T-helper 1 cell (primary cell): ENCODE measurements at regions not wholly inside any gene's neighbourhood (a gene's known extent, or its start where the extent isn't known, plus 50 kb on each side); places are given as distances from the start of the nearest gene placed in this dataset.

Experiments
- DNase-seq, 5 donors: peaks; one replicate each; pipeline ENCODE4 v3.0.0-alpha.2; 2012 to 2020

DNA sequence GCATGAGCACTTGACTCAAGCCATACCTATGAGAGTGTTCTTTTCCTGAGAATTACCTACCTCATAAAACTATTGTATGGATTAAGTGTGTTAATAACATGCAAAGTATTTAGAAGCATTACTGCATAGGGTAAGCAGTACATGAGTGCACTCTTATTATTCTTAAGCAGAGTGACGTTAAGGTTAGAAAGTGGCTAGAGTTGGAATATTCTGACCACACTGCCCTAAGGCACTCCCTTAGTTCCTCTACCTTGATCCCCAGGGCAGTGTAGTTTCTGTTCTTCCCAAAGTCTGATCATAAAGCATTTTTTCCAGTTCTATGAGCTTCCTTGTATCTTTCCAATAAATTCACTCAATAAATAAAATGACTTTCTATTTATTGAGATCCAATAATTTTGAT, 189.2 kb downstream of the PCSK1 start:
- DNase-seq: no peak

DNA sequence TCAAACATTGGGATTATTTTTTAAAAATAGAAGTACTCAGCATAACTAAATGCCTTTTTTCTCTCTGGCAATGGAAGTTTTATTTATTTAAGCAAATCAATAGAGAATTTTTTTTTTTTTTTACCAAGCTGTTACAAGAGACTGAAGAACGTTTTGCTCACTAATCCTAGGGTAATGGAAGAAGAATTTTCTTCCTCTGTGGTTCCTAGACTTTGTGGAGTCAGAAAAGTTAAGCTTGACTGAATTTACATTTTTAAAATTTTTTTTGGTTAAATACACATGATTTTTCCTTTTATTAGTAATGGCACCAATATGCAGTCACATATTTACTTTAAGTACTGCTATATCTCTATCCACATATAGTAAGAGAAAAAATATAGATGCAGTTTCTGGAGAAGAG, 189.8 kb downstream of the PCSK1 start:
- DNase-seq: no peak

DNA sequence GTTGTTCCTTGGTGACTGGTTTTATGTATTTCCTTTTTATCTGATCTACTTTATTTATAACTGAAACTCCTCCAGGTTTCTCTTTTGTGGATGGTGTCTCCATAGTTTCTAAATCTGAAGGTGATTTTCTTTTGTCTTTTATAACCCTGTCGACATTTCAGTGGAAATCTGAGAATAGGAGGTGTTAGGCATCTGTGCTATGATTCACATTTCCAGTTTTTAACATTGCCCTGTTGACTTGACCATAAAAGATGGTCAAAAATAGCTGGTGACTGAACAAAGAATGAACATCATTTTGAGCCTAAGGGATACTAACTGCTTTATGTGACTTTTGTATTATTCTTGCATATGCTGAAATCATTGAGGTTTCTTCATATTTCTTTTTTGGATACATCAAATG, 190.5 kb downstream of the PCSK1 start:
- DNase-seq: no peak

DNA sequence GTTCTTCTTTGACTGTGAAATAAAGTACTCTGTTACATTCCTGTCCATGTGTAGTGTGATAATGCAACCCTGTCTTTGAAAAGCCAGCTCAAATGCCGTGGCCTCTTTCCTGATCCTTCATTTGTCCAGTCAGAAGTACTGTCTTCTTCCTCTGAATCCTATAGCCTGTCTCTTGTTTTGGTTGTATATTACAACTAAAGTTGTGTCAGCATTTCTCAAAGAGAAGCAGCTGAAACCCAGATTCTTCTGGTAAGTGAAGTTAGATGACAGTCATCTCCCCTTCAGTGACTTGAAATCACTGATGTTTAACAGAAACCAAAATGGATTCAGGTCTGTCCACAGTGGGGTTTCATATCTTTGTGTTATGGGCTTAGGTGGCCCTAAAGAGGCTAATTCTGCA, 196.2 kb downstream of the PCSK1 start:
- no peak for DNase-seq

GRCh38 chr5:96236051-96236450, 197.0 kb downstream of the PCSK1 start:
- DNase-seq: no peak

GRCh38 chr5:96235008-96235910, 197.8 kb downstream of the PCSK1 start:
- no peak for DNase-seq

GRCh38 chr5:96232602-96233001, 200.4 kb downstream of the PCSK1 start:
- no peak for DNase-seq

GRCh38 chr5:96229188-96229587, 203.9 kb downstream of the PCSK1 start:
- no peak for DNase-seq

GRCh38 chr5:96228408-96228807, 204.6 kb downstream of the PCSK1 start:
- peak in 1 of 5 donors; percentile 39 for DNase-seq

DNA sequence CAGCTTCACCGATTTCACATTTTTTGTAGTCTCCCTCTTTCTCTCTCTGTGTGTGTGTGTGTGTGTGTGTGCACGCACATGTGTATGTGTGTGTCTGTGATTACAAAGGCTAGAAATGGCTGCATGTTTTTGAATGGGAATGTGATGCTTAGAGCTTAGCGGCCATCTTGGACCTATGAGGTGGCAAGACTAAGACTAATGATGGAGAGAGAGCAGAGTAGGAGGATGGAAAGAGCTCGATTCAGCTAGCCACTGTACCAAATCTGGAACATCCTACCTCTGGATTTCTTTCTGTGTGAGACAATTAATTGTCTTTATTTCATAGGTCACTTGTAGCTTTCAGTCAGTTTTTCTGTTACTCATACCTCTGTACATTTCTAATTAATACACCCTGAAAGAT, 205.1 kb downstream of the PCSK1 start:
- no peak for DNase-seq

GRCh38 chr5:96226941-96227552, 206.0 kb downstream of the PCSK1 start:
- no peak for DNase-seq

DNA sequence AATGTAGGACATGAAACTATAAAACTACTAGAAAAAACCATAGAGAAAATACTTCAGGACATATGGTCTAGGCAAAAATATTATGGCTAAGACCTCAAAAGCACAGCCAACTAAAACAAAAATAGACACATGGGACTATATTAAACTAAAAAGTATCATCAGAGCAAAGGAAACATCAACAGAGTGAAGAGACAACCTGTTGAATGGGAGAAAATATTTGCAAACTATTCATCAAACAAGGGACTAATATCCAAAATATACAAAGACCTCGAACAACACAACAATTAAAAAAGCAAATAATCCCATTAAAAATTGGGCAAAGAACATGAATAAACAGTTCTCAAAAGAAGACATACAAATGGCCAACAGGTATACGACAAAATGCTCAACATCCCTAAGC, 210.9 kb downstream of the PCSK1 start:
- no peak for DNase-seq

GRCh38 chr5:96220610-96221390, 212.2 kb downstream of the PCSK1 start:
- peak in 1 of 5 donors; percentile 86 for DNase-seq

GRCh38 chr5:96219580-96220281, 213.3 kb downstream of the PCSK1 start:
- peak in 1 of 5 donors; percentile 25 for DNase-seq

DNA sequence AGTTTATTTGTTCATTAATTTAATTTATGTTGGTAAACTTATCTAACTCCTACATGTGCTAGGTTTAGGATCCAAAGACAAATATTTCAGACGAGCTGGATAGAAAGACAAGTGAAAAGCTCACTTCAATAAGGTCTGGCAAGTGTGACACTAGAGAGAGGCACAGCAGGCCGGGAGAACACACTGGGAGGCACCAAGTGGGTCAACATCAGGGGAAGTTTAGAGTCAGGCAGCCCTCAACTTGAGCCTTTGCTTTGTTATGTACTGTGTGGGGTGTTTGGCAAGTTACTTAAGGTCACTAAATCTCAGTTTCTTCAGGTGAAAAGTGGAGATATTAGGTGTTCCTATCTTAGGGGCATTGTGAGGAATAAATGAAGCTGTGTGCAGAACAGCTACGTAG, 214.4 kb downstream of the PCSK1 start:
- DNase-seq: no peak

- DNase-seq: no peak
Observed at GRCh38 chr5:96214442-96215197, 218.4 kb downstream of the PCSK1 start.

GRCh38 chr5:96209829-96210228, 223.2 kb downstream of the PCSK1 start:
- no peak for DNase-seq

DNA sequence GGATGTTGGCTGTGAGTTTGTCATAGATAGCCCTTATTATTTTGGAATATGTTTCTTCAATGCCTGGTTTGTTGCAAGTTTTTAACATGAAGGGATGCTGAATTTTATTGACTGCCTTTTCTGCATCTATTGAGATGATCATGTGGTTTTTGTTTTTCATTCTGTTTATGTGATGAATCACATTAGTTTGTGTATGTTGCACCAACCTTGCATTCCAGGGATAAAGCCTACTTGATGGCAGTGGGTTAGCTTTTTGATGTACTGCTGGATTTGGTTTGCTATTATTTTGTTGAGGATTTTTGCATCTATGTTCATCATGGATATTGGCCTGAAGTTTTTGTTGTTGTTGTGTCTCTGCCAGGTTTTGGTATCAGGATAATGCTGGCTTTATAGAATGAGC, 225.6 kb downstream of the PCSK1 start:
- DNase-seq: no peak

DNA sequence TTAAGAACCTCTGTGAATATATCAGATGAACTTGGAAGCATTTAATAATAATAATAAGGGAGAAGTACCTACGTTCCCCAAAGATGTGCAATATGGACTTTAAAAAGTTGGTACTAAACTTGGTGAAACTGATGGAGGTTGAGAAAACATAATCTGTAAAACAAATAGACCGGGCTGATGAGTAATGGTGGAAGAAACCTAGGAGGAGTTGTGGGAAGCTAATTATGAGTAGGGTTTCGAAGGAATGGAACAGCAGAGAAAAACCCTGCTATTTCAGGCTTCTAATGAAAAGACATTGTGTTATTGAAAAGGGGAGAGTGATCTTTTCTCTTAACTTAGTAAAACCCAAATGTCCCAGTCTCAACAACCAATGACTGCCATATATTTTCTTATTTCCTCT, 229.3 kb downstream of the PCSK1 start:
- DNase-seq: no peak

- no peak for DNase-seq
Observed at GRCh38 chr5:96201503-96201902, 231.5 kb downstream of the PCSK1 start.

DNA sequence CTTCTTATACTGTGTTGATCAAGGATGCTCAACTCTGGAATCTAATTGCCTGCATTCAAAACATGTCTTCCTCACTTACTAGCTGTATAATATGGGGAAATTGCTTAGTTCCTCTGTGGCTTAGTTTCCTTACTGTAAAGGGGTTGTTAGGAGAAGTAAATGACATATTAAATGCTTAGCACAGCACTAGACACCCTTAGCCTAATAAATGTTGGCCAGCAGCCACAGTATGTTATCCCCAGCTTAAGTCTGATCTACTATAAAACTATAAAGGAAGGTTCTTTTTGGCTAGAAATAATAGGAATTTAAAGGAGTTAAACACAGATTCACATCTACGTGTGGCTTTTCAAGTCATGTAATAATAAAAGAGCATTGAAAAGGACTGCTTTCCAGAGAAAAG, 232.4 kb downstream of the PCSK1 start:
- DNase-seq: no peak

DNA sequence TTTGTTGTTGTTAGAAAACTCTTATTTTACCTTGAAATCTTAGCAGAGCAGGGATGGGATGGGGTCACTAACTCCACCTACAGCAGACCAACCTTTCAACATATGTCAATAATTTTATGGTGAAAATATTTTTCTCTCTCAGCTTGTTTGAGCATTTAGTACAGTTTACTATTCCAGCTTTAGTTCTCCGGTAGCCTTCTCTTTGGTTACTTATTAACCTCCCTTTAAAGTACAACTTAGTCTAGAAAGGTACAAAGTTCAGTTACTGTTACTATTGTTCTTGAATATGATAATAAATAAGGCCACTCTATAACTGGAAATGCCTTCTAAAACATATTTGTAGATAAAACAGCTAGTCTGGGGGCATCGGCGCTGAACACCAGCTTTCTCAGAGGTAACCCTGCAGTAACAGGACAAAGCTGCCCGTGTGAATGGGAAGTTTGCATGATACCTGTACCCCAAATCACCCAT, 233.3 kb downstream of the PCSK1 start:
- DNase-seq: no peak
